ENCODE measurements at regions not wholly inside any gene's neighbourhood (a gene's known extent, or its start where the extent isn't known, plus 50 kb on each side); places are given as distances from the start of the nearest gene placed in this dataset.

DNA sequence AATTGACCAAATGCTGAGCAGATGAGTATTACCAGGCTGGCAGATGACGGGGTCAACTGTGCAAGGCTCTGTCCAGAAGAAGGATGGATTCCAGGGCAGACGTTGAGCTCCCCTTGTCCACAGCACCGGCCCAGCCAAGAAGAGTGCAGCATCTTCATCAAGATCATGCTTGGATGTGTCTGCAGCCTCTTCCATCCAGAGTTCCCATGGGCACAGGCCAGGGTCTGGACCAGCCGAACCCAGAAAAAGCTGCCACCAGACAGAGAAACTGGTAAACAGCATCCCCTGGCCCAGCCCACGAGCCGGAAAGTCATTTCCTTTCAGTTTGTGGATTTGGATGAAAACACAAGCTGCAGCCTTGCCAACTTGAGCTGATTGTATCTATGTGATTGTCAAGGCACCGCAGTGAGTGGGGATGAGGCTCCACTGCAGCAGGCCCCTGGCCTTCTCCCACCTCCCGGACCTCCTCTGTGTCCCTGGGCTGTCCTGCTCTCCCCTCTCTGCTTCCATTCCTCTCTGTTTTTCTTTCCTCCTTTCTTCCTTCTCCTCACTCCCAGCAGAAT, 321.8 kb downstream of the TCERG1L start:
- DNase-seq: no peak

DNA sequence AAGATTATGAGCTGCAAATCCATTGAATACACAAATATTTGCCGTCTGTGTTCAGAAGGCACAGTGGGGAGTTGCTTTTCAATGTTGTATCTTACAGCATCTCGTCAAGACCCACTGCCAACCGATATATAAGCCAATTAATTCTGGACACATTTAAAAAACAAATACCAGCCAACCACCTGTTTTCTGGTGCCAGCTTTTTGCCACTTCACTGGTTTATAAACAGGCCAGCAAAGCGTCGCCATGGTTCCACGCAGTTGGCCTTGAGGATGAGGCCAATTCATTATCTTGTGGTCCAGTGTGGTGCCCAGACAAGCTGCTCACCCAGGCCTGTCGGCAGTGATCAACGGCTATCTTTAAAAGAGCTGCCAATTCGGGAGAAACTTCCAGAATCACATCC, 321.0 kb downstream of the TCERG1L start:
- DNase-seq: no peak

DNA sequence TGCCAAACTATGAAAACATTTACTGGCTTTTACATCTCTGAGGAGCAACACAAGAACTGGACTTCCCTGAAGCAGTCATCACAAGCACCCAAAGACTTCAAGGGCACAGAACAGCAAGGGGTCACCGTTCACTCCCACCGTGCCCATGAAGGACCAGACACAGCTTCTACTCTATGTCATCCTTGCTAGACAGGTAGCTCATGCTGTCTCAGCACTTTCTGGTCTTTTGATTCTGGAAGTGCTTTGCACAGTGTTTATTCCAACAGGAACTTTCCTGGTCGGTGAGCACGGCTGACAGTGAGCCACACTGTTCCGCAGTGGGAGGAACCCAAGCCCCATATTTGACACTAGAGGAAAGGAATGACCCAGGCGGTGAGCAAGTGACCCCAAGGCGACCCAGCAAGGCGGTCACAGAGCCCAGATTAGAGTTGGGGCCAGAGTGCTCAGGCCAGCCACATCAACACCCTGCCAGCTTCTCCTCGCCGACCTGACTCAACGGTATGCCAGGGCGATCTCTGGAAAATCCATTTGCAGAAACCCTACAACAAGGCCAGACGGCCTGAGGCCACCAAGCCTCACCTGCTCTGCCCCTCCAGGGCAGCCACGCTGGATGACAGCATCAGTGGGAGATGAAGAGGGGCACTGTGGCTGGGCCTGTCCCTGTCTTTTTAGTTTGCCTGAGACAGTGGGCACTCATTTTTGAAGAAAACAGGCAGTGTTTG, 318.6 kb downstream of the TCERG1L start:
- no peak for DNase-seq

DNA sequence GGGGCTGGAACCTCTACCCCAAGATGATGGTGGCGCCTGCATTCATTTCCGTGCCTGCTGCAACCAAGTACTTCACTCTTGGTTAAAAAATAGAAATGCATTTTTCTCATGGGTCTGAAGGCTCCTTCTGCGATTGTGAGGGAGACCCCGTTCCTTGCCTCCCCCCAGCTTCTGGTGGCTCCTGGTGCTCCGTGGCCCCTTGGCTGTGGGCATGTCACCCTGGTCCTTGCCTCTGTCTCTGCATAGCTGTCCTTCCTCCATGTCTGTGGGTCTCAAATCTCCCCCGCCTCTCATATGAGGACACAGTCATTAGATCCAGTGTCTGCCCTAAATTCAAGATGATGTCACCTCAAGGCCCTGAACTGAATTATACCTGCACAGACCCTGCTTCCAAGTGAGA, 317.9 kb downstream of the TCERG1L start:
- DNase-seq: no peak

DNA sequence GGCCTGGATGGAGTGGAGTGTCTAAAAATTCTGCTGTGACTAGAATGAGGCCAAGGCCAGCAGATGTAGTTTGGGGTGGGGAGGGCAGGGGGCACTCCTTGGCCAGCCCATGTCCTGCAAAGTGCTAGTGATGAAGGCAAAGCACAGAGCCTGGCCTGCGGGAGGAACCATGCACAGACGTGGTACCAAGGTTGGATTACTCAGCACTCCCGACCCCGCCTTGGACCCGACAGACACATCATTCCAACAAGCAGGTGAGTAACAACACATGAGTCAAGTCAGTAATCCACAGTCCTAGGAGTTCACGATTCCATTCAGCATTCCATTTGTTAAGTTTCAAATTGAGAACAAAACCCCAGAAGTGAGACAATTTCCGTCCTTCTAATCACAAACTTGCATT, 317.3 kb downstream of the TCERG1L start:
- no peak for DNase-seq

DNA sequence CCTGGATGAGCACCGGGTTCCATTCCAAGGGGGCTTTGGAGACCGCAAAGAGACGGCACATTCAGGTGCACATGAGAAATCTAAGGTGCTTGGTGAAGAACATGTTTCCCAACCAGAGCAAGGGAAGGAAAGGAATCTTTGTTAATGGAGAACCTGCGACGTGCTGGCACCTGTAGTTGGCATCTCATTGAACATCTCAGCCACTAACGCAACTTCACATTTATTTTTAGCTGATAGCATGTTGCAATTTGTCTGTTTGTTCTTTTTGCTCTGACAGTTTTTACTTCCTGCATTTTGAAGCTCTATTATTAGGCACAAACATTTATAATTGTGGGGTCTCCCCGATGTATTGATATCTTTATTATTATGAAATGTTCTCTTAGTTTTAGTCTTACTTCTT, 316.7 kb downstream of the TCERG1L start:
- no peak for DNase-seq

DNA sequence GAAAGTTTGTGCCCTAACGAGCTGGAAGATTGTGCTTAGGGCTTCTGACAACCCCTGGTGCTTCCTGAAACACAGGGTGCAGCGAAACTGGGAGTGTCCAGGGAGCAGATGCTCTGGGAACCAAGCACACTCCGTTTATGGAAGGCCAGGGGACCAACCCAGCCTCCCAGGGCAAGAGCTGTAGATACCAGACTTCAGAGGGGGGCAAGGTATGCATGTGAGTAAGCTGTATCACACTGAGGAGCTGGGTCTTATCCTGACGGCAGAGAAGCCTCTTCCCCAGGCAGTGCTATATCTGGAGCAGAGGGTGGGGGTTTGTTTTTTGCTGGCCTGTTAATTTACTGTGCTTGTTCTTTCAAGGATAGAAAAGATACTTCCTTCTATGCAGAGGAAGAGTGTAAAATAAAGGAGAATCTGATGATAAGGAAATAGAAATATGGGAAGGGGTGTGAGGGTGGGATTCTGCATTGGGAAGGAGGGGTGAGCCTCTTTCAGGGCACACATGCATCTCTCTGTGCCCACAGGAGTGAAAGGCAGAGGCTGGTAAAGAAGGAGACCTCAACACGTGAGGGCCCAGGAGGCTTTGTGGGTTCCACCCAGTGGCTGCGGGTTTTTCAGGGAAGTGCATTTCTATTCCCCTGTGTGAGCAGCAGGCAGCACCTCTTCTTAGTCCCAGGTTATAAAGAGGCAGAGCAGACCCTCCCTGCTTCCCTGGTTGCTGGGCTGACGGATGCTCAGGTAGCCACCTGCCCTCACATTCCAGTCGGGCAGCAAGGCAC, 314.1 kb downstream of the TCERG1L start:
- no peak for DNase-seq

DNA sequence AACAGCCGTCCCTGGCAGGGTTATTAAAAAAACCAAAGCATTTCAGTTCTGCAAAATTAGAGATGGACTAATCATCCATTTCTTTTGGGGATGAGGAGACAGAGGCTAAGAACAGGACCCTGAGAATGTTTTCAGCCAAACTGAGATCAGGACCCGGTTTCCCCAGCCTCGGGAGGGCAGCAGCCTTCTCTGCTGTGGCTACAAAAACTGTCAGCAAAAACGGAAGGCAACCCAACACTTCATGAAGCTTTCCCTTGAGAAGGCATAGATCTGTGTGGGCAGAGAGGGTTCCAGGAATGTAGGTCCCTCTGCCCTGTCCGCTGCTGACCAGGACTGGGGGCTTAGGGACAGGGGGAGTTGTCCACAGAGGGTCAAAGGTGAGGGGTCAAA, 313.5 kb downstream of the TCERG1L start:
- no peak for DNase-seq

DNA sequence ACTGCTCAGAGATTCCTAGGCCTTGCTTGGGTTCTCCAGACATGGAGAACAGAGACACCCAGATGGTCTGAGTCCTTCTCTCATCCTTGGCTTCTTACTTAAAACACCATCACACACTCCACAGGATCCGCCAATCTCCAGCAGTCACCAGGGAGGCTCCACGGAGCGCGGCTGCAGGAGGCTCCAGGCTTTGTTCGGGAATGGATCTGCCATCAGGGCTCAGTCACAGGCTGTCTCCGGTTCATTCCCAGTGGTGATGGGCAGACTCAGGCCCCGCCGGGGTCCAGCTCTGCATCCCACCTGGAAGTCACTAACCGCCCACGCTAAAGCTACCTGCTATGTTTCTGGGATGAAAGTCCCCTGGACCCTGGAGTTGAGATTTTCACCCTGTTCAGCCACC, 312.9 kb downstream of the TCERG1L start:
- no peak for DNase-seq

DNA sequence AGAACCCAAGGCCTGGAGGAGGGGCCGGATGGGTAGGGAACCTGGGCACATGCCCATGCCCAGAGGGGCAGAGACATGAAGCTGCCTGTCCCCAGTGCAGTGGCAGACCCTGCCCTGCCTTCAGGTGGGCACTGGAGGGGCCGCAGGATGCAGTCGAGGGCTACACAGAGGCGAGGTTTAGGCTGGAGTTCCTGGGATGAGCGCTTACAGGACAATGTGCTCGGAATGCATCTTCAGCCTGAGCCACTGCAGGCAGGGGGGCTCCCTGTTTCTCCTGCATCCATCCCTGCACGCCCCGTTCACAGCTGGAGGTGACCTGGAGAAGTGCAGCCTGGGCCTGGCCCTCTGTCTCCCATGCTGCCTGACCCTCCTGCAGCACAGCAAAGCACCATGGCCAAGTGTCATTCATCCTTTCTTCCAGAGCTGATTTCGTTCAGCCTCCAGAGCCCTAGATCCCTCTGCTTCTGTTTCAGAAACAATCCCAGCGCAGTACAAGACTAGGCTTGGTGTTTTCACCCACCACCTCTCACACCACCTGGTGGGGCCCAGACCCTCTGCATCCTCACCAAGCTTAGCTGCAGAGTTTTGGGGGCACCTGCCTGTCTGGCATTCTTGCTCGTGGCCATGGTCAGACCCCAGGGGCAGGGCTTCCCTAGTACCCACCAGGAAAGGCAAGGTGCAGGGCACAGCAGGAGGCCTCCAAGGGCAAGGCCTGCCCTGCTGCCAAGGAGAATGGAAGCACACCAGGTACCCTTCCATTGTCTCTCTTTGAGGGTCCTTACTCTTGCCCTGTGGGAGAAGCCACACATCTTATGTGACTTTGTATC, 311.9 kb downstream of the TCERG1L start:
- DNase-seq: no peak

DNA sequence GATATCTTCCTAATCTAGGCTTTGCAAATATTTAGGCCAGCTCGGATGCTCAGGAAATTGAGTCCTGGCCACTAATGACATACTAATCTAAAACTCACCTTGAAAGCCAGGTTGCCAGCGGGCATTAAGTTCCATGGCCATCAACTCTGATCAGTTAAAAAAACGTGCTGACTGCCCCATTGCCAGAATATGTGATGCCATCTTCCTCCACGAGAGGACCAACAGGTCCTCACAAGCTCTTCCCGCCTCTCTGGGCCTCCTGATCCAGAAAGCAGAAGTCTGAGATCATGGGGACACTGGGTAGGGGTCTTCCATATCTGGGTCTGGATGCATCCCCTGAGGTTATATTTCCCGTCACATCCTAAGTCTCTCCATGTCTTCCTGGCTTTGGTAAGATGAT, 311.3 kb downstream of the TCERG1L start:
- DNase-seq: no peak

DNA sequence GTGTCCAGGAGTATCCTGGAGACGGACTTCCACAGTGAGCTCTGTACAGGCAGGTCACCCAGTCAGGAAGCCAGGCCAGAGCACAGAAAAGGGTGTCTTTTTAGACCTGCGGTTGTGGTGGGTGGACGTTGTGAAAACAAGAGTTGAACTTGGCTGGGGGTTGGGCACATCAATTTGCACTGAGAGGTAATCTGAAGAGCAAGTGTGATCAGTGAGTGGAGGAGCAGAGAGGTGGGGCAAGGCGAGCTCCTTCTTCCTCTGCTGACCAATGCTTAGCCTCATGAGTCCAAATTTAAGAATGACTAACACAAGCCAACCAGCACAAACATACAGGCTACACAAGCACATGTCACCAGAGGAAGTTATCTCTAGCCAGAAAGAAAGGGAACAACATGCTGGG, 310.8 kb downstream of the TCERG1L start:
- no peak for DNase-seq

DNA sequence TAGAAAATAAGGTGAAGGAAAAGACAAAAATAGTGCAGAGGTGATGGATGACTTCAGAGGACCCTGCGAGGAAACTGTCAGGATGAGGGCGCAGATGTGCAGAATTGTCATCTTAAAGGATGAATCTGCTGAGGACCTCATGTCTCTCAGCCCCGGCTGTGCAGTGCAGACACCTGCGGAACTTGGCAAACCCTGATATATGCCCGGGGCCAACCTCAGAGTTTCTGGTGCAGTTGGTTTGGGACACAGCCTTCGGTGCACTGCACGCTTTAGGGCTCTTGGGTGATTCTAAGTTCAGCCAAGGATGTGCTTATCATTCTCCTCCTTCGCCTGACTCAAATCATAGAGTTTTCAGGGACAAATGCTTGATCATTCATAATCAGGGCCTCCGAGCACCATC, 310.1 kb downstream of the TCERG1L start:
- no peak for DNase-seq

DNA sequence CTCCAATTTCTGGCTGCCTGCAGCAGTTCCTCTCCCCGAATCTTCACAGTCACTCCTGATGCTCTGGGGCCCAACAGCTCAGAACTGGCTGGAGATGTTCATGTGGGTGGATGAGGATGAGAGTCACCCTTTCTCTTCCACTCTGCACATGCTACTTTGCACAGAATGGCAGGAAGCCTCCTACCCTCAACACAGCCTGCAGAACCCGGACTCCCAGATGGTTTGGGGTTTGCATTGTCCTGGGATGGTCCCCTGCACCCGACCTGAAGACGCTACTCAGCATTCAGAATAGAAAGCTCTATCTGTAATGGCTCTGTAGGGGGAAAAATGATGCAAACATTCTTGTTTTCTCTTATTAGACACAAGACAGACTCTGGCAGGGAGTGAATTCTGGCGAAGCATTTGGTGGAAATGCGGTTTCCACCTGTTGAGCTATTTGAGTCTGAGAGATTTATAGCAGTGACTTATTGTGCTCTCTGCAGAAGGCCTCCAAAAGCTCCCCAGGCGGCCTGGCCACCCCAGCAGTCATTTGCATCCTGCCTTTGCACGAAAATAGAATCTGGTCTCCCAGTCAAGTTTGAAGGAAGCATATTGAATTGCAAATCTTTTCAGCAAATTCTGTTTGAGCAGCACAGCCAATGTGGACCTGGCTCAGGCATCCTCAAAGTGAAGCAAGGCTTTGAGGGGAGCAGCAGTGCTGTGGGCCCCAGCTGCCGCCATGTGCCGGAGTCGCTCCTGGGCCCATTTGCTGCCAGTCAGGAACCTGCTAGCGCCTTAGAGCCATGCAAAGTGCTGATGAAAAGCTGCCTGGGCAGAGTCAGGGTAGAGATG, 309.3 kb downstream of the TCERG1L start:
- no peak for DNase-seq

DNA sequence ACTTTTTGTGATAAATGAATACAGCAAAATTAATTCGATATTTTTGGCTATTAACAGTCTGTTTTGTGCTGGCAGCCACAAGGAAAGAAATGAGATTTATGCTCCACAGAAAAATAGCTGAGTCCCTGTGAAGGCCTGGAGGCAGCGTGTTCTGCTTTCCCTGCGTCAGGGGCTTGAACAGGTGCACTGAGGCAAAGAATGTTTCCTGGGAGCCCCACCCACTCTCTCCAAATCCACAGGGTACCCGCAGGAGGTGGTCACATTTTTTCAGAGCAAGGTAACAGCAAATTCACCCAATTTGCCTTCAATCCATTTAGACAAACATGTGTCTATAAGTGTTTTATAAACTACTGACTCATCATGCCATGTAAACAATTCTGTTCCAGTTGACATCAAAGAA, 308.1 kb downstream of the TCERG1L start:
- DNase-seq: no peak

DNA sequence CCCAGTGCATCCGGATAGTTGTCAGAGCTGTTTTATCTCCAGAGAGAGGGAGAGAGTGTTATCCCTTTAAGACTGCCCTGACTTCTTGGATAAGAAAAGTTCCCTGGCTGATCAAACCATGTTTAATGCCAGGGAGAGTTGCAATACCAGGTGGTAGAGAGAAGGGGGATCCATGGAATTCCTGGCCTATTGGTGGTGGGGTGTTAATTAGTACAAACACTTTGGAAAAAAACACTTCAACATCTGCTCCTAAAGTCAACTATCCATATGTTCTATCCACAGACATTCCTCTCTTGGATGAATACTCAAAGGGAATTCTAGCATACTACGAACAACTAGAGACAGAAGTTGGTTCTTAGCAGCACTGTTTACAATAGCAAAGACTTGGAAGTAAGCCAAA, 307.2 kb downstream of the TCERG1L start:
- DNase-seq: no peak

DNA sequence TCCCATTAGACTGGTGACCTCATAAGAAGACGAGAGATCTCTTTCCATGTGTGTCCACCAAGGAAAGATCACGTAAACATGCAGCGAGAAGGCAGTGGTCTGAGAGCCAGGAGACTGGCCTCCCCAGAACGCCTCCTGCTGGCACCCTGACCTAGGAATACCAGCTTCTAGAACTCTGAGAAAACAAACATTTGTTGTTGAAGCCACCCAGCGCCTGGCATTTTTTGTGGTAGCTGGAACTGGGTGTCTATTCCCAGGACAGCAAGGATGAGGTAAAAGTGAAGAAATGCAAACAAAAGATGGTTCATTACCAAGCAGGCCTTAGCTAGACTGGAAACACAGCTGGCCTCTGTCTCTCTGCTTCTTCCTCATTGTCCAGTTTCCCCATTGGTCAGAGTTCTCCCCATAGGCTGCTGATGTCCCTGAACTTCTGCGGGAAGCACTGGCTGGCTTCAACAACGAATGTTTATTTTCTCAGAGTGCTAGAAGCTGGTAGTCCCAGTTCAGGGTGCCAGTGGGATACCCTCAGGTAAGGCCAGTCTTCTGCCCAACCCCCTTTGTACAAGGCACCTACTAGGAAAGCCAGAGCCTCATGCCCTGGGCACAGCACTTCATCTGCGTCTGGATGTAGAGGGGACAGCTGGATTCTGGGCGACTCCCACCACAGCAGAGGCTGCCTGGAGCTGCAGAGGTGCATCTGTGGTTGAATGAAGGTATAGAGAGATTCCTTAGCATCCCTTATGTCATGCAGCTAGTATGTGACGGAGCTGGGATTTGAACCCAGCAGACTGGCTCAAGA, 304.9 kb downstream of the TCERG1L start:
- DNase-seq: no peak

DNA sequence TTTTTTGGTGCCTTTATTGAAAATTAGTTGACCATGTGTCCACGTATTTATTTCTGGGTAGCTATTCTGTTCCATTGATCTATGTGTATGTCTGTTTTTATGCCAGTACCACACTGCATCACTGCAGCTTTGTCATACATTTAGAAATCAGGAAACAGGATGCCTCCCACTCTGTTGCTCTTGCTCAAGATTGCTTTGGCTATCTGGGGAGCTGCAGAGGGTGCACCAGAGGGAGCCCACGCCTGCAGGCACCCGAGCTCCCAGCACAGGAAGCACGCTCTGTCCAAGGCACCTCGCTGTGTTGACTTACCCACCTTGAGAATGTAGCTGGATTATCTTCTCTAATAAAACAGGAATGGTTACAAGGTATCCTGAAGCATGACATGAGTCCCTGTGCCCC, 301.7 kb downstream of the TCERG1L start:
- DNase-seq: no peak

DNA sequence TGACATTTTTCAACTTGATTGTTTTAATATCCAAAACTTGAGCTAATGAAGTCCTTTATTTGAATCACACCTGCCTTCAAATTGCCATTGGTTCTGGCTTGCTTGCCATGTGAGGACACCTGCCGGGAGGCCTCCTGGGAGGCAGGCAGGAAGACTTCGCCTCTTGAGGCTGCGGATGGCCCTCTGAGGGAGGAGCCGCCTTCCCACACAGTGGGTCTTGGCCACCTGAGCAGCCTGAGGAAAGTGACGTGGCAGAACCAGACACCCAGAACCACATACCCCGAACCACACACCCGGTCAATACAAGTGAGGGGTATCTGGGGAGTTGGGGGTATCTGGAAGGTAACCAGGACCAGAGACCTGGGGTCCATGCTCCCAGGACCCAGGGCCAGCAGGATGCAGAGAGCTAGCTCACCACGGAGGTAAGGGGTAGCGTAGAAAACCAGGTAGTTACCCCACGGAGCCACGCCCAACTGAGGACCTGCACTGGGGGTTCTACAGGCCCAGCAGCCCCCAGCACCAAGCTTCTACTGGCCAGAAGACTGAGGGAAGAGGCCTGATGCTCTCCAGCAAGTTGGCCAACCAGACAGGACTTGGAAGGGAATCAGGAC, 300.5 kb downstream of the TCERG1L start:
- DNase-seq: no peak

DNA sequence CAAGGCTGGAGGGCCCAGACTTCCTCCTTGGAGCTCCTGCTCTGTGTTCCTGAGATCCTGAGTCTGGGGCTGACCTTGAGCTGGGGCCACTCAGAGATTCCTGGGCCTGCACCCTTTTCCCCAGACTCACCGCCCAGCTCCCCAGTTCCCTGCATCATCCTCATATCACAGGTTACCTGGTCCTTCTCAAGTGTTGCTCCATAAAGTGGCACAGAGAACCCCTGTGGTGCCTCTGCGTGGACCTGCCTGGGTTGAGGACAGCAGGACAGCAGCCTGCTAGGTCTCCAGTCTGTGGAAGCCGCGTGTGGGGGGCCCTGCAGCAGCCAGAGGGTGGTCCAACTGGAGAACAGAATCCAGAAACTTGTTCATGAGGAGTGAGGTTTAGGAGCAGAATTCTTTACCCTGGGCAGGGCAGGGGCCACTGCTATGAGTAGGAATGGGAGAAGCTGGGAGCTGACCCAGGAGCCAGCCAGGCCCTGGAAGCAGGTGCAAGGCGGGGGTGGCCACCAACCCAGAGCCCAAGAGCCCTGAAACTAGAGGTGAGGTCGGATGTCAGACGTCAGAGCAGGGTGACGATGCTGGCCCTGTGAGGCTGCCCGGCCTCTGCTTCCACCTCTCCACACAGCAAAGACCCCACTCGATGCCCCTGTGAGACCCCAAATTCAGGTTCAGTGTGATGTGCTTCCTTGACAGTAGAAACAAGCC, 299.4 kb downstream of the TCERG1L start:
- DNase-seq: no peak

DNA sequence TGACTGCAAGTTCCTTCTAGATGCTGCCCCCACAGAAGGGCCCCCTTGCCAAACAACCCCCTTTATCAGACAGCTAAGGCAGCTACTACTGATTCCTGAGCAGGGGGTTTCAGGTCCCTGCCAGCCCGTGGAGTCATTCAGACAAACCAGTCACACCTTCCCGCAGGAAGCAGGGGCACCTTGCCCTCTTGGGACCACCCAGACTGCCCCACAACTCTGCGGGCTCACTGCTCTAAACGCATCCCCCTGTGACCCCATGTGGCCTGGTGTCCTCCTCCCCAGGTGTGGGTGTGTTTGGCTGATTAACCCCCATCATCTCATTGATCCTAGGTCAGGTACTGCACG, 298.9 kb downstream of the TCERG1L start:
- DNase-seq: no peak
